Anterior cingulate cortex (tissue), 58 donors: ENCODE measurements at regions not wholly inside any gene's neighbourhood (a gene's known extent, or its start where the extent isn't known, plus 50 kb on each side); places are given as distances from the start of the nearest gene placed in this dataset.
"Not testable (repeated sequence)": the region's sequence is repeated elsewhere in the genome, so short reads cannot be mapped to it uniquely, and the experiment has no call there.

ENCODE experiments used
- DNase-seq, 58 donors: peaks; one replicate each; lab custom pipeline; 2025; lab: John Stamatoyannopoulos, UW

DNA sequence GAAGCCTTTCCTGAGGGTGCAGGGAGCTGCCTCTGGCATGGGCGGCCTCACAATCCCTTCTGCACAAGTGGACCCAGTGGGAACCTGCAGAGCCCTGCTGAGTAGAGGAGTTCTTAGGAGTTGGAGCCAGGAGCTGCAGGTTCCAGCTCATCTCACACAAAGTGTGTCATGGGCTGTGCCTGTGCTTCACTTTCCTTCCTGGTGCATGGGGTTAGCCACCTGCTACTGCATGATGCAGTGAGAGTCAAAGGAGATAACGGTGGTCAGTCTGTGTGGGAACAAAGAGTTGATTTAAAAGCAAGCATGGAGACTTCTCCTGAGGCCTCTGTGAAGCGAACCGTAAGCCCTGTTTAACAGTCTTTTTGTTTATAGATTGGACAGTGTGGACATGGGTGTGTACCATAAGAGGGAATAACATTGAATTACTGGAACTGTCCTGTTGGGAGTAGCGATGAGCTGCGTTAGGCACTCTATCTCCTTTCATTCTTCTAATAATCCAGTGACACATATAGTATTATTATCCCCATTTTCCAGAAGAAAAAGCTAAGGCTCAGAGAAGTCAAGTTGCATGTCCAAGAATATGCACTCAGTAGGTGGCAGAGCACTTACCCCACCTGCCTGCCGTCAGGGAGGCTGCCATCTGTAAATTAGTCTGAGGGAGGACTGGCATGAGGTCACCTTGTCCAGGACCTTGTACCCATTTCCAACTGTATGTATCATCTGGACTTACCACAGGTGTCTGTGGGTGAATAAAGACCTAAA, 68.7 kb upstream of the PRR23C start:
- DNase-seq, result peak in 2 of 58 donors; percentile 6 to 18

DNA sequence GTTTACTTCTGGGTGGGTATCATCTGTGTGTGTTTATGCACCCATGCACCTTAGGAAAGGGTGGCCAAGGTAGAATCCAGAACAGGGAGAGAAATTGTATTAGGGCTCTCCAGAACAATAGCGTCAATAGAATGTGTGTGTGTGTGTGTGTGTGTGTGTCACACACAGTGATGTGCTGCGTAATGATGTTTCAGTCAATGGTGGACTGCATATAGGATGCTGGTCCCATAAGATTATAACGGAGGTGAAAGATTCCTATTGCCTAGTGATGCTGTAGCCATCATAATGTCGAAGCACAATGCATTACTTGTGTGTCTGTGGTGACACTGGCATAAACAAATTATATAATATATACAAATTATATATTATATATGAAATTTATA, 69.3 kb upstream of the PRR23C start:
- DNase-seq, result no peak

DNA sequence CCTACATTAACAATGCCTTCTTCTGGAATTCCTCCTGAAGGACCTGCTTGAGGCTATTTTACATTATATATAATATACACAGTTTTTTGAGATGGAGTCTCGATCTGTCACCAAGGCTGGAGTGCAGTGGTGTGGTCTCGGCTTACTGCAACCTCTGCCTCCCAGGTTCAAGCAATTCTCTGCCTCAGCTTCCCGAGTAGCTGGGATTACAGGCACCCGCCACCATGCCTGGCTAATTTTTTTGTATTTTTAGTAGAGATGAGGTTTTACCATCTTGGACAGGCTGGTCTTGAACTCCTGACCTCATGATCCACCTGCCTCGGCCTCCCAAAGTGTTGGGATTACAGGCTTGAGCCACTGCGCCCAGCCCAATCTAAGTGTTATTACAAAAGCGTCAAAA, 71.9 kb upstream of the PRR23C start:
- not testable (repeated sequence) for DNase-seq

DNA sequence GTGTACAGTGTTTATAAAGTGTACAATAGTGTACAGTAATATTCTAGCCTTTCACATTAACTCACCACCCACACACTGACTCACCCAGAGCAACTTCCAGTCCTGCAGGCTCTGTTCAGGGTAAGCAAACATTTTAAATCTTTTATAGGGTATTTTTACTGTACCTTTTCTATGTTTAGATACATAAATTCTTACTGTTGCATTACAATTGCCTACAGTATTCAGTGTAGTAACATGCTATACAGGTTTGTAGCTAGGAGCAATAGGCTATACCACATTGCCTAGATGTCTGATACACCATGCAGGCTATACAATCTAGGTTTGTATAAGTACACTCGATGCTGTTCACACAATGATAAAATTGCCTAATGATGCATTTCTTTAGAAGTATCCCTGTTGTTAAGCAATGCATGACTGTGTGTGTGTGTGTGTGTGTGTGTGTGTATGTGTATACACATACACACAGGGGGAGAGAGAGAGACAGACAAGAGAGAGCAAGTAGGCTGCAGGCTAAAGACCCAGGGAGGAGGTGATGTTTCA, 72.5 kb upstream of the PRR23C start:
- no peak for DNase-seq

DNA sequence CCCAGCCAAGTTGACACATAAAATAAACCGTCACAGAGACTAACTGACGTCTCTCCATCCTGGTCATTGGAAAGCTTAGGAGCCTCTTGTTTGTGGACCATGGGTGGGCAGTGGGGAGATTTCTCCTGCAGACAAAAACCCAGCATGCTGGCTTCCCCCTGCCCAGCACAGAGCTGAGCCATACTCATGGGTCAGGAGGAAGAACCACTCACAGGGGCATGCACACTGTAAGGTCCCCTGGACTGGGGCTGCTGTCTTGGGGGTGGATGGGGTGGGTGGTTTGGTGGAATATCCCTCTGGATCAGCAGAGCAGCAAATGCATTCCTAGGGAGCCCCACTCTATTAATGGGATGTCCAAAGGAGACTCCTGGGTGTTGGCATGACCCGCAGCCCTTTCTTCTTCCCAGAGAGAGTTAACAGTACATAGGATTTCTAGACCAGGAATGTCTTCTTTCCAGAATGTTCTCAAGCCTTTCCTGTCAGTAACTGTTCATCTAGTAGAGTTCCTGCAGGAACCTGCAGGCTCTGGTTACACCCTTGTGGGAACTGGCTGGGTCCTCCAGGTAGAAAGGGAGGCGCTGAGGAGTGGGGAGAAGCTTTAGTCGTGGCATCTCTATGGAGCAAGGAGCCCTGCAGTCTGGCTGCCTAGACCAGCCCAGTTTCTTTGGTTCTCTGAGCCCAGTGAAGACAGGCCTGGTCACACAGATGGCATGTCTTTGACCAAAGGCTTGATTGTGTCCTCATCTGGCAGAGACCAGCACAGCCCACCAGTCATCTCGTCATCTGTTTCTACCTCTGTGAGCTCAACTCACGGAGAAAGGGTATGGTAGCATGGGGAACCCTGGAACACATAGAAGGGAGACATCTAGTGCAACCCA, 73.4 kb upstream of the PRR23C start:
- DNase-seq, result no peak

DNA sequence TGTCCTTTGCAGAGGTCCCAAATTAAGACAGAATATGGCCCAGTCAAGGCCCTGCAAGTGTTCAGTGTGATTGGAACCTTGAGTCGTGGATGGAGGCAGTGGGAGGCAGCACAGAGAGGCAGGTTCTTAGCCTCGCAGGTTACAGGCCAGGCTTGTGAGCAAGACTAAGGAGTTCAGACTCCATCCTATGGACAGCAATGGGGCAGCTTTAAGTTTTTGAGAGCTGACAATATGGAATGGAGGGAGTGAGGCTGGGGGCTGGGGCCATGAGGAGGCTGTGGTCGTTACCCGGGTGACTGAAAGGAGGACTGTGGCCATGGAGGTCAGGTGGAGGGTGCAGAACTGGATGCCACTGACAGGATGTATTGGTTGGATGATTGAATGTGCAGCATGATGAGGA, 74.1 kb upstream of the PRR23C start:
- no peak for DNase-seq

DNA sequence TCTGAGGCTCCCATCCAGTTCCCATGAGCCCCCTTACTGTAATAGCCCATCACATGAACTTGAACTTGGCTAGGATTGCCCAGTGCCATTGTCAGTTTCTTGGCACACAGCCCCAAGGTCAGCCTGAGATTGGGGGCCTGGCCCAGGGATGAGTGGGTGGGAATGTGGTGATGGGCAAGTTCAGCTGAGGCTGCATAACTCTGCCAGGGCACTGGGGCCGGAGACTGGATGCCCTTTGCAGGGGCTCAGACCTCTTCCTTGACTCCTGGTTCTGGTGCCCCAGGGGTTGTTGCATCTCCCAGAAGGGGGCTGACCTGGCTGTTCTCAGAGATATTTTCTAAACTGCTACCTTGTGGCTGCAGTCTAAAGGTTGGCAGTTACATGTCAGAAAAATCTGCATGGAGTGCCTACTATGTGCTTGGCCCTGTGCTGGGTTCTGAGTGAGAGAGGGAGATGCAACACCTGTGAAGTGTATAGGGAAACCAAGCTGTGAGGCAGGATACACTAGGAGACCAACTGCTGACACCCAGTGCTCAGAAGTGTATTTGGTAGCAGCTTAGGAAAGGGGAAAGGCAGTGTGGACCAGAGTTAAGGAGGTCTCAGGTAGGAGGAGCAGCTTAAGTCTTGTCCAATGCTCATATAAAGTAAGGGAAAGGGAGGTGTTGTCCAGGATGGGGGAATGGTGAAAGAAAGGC, 74.8 kb upstream of the PRR23C start:
- no peak for DNase-seq

DNA sequence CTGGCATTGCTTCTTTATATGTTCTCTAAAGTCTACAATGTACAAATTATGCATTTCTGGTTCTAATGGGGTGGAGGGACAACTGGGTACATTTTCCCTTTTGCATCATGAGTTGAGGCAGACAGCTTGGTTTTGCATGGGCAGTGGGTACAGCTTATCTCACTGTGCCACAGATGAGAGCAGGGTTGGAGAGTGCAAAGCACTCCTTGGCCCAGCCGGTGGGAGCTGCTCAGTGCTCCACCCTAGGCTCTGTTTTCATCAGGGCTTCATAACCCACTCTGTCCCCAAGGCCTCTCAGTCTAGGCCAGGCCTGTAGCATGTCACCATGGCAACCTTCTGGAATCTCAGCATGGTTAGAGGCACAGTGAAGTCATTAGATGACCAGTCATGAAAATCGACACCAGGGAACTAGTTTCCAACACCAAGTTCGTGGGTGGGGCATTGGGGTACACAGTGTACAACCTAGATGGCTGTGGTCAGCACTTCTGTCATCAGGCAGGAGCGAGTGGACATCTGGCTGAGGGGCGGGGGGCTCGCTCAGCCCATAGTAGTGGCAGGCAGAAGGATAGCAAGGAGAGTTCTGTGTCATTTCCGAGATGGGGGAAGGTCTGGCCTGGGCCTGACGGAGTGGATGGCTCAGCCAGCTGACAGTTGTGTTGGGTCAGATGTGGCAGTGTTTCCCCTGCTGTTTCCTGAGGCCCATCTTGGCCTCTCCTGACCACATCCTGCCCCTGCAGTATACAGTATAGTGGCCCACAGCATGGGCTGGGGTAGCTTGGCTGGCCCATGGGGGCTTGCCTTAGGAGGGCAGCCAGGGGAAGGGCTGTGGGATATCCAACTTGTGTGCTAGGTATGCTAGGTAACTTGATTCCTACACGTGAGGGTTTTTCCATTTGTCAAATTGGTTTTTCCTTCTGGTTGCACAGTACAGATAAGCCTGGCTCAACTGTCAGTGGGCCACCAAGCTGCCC, 75.7 kb upstream of the PRR23C start:
- DNase-seq, result no peak

DNA sequence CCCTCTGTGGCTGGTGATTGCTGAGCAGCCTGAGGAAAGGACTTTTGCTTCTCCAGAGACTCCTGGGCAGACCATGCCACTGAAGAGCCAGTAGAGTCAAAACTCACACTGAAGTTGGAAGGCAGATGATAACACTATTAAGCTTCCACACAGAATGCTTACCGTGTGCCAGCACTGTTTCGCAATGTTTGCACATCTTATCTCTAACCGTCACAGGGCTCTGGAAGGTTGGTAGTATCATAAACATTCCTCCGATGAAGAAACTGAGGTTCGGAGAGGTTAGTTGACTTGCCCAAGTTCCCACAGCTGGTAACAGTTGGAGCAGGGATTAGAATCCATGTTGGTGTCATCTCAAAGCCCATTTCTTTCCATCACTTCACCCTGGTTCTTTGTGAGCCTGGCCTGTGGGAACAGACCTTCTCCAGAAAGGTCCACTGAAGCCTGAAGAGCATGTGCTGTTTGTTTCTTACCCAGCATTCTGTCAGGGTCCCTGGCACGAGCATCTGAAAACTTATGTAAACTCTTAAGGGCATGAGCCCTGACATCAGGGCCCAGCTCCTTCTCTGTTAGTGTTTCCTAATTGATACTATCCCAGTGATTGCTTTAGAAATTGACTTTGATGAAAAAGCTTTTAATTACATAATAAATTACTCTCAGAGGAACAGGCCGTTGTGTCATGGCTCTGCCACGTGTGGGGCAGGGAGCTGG, 77.0 kb upstream of the PRR23C start:
- DNase-seq, result no peak

DNA sequence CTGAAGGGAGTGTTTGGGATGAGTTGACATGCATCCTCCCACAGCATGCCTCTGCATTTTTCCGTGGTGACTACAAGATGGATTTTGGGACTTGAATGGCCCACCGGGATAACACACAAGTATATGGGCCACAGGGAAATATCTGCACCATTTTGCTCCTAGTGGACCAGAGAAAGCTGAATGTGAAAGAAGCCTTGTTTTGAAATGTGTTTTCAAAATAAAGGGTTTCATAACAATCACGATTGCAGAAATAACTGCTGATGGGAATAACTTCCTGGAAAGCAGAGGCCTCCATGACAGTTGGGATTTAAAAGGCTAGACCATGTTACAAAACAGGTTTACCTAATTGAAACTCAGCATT, 77.5 kb upstream of the PRR23C start:
- DNase-seq, result no peak

DNA sequence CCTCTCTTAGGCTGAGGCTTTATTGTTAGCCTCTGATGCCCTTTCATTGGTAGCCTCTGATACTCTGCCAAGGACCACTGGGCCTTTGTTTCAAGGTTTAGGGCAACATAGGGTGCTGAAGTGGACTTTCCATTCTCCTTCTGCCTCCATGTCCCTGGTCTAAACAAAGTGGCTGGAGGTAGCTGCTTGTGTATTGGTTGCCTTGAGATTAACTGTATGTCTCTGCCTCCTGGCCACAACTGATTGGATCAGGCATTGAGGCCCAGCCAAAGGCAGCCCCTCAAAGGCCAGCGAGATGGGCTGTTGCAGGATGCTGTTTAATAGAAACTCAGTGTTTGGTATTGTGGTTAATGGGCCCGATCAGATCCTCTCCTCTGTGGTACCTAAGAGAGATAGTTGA, 77.9 kb upstream of the PRR23C start:
- DNase-seq, result no peak

DNA sequence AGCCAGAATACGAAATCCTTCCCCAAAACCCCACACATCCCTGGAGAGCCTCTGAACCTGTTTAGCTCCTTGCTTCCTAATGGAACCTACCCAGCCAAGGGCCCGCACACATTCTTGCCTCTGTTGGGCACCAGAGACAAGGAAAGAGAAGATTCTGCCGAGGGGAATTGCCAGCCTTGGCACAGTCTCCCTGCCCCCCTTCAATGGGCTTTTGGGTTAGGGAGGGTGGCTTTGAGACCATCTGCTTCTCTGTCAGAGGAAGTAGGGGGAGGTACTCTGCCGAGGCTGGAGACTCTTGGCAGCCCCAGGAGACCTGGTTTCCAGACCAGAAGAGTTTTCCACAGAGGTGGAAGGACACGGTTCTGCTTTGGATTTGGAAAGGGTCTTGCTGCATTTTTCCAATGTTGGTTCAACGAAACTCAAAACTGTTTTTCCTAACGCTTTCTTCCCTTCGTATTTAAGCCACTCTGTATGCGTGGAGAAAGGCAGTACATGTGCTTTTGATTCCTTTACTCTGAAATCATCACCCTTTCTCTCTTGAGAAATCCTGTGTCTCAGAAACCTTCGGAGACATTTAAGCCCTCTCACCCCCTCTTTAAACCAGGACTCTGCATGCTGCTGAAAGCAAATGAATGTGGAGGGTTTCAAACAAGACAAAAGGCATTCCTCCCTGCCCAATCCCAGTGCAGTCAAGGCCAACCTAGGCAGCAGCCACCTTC, 78.8 kb upstream of the PRR23C start:
- DNase-seq, result no peak

DNA sequence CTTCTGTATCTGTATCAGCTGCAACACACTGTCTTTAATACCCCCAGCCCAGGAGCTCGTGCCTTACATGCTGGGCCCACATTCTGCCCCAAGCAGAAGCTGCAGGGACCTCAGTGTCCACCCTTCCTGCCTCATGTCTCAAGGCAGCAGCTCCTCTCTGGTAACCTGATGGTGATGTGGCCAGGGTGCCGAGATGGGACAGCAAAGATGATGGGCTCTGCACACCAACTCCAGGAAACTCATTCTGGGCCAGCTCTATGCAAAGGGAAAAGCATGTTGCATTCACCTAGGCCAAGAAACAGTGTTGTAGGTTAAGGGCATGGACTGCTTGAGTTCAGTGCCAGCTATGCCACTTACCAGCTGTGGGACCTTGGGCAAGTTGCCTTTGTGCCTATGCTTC, 79.5 kb upstream of the PRR23C start:
- DNase-seq, result no peak

DNA sequence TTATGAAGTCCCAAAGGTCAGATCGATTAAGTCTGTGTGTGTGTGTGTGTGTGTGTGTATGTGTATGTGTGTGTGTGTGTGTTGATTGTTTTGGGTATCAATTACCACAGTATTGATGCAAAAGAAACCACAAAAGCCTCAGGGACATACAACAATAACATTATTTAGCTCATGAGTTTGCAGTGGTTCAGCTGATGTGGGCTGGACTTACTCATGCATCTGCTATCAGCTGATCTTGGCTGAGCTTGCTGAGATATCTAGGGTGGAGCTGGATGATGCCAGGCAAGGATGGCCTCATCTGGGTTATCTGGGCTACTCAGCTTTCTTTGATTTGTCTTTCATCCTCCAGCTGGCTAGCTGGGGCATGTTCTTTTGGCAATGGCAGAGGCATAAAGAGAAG, 82.4 kb upstream of the PRR23C start:
- DNase-seq, result no peak

DNA sequence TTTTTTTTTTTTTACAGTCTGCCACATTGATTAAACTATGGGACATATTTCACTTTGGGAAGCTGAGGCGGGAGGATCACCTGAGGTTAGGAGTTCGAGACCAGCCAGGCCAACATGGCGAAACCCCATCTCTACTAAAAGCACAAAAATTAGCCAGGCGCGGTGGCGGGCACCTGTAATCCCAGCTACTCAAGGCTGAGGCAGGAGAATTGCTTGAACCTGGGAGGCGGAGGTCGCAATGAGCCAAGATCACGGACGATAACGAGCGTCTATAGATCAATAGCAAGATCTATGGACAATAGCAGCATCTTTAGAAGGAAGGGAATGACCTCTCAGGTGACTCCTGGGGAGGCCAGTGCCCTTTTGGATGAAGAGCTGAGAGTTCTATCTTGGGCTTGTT, 82.9 kb upstream of the PRR23C start:
- not testable (repeated sequence) for DNase-seq

DNA sequence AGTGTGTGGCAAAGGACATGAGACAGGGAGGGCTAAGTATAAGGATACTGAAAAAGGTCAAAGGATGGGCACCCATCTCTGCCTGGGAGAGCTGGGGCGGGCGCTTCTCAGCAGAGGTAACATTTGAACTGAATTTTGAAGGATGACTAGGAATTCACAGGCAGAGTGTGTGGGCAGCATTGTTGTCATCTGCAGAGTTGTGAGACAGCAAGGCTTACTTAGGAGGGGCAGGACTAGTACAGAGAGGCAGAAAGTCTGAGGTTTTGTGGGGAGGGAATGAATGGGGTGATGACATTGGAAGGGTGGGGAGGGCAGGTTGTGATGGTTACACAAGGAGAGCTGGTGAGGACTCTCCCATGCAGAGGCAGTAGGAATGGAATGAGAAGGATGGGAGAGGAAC, 84.1 kb upstream of the PRR23C start:
- DNase-seq, result peak in 3 of 58 donors; percentile 6 to 11 (median 9)

DNA sequence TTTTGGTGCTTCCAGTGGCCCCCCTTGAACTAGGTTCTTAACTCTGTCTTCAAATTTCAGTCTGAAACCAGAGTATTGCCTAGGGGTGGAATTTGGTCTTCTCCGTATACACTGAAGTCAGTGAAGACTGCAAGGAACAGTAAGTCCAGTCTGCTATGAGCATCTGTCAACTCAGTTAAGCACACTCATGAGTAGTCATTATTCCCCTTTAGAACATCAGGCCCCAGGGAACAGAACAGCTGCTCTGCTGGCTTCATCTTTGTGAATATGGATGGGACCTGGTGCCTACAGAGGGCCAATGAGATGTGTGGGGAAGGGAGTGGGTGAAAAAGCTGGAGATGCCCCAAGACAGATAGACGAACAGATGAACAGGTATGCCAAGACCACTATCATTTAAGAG, 85.2 kb upstream of the PRR23C start:
- DNase-seq, result no peak

DNA sequence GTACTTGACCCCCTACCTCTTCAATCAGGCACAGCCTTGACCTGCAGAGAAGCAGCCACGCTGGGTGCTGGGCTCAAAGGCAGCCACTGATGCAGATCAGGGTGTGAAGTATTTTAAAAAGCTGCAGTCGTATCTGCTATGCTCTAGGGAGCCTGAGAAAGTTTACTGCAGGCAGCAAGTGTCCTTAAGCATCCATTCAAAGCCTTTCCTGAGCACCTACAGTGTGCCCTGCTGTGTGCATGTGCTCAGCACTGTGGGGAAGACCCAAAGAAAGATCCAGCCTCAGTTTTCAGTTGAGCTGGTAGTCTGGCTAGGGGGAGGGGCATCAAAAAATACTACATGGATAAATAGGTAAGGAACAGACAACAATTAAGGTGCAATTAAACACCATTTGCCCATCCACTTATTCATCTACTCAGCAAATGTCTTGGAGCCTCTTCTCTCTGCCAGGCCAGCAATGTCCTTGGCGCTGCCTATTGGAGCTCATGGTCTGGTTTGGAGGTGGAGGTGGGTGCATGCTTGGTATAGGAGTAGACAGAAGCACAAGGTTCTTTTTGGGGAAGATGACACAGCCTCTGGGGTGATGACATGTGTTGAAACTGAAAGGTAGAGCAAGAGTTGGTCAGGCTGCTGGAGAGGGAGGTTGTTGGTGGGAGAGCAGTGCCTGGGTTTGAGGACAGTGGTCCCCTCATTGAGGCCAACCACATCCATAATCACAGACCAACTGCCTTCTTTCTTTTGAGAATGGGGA, 85.9 kb upstream of the PRR23C start:
- no peak for DNase-seq
